Rectal smooth muscle tissue (tissue), 1 donor: ENCODE measurements at regions not wholly inside any gene's neighbourhood (a gene's known extent, or its start where the extent isn't known, plus 50 kb on each side); places are given as distances from the start of the nearest gene placed in this dataset.

Experiments used
- H3K27ac ChIP-seq: one replicate; pipeline ENCODE4 v1.7.0; 2013; ENCODE audit warnings: low read depth, low read length, inconsistent platforms
- H3K27me3 ChIP-seq: one replicate; pipeline ENCODE4 v1.7.0; 2013; ENCODE audit warnings: low read length; ENCODE audit not compliant: control insufficient read depth, insufficient read depth
- H3K36me3 ChIP-seq: one replicate; pipeline ENCODE4 v1.7.0; 2013; ENCODE audit warnings: low read length; ENCODE audit not compliant: control insufficient read depth, insufficient read depth
- H3K4me1 ChIP-seq: one replicate; pipeline ENCODE4 v1.7.0; 2013; ENCODE audit warnings: low read length; ENCODE audit not compliant: control insufficient read depth, insufficient read depth
- H3K4me3 ChIP-seq: one replicate; pipeline ENCODE4 v1.7.0; 2013; ENCODE audit warnings: low read length
- H3K9ac ChIP-seq: one replicate; pipeline ENCODE4 v1.7.0; 2013; ENCODE audit warnings: low read length

DNA sequence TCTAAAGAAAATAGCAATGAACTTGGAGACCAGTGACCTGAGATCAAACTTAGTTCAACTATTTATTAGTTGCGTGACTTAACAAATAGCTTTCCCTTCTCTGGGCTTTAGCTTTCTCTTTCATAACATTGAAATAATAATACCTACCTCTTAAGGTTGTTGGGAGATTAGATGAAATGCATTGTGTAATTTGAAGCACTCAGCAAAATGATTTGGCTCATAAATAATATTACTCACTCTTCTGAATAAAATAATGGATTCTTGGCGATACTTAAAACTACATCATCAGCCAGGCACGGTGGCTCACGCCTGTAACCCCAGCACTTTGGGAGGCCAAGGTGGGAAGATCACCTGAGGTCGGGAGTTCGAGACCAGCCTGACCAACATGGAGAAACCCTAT lies 556.2 kb upstream of the JARID2 start:
- Histone ChIP-seq H3K36me3 (no peaks in the 10 kb centered on the region), H3K4me1 (no peaks in the 10 kb centered on the region), H3K27ac (no peak overlapping the region), H3K27me3 (no peaks in the 10 kb centered on the region), H3K4me3 (no peak overlapping the region), H3K9ac (no peak overlapping the region)

DNA sequence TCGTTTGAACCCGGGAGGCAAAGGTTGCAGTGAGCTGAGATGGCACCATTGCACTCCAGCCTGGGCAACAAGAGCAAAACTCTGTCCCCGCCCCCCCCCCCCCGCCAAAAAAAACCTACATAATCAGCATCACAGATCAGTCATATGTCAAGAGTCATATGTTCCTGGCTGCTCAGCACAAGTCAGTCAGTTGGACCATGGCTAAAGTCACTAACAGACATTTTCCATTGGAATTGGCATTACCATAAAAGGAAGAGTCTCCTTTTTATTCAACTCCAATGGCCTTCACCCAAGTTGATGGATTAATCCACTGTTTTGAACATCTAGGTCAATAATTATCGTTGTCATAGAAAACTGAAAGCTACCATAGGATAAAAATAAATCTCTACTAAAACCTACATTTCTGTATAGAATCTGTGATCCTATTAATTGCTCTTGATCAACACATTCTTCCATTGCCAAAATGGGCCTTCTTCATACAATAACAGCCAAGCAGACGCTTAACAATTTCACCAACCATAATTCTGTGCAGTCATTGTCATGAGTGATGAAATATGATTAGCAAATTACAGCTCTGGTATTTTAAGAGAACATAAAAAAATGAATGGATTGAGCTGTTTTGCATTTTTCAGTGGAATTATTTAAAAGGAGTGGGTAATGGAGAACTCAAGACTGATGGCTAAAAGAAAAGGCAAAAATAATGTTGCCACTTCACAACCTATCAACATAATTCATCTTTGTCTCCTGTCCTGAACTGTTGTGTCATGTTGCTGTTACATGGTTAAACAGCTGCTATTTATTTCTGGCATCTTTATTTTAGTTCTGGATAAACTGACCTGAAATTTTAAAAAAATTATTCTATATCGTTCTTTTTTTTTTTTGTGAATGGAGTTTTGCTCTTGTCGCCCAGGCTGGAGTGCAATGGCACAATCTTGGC lies 555.5 kb upstream of the JARID2 start:
- Histone ChIP-seq H3K9ac (no peak overlapping the region), H3K27ac (no peak overlapping the region), H3K36me3 (no peaks in the 10 kb centered on the region), H3K4me1 (no peaks in the 10 kb centered on the region), H3K4me3 (no peak overlapping the region), H3K27me3 (no peaks in the 10 kb centered on the region)

DNA sequence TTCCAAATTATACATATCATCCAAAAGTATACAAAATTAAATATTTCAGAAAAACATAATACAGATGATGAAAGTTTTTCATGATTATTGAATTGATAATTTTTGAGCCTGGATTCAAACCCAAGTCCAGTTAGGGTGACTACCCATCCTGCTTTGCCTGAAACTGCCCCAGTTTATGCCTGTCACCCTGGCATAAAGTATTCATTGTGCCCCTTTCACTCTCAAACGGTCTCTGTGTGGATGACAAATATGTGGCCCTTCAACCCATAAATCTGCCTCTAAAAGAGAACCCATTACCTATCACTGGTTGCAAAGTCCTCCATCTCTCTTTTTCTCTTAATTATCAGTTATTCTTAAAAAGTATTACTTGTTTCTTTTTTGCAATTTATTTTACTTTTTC lies 553.7 kb upstream of the JARID2 start:
- Histone ChIP-seq H3K27ac (no peak overlapping the region), H3K4me3 (no peak overlapping the region), H3K4me1 (no peaks in the 10 kb centered on the region), H3K27me3 (no peaks in the 10 kb centered on the region), H3K9ac (no peak overlapping the region), H3K36me3 (no peaks in the 10 kb centered on the region)

DNA sequence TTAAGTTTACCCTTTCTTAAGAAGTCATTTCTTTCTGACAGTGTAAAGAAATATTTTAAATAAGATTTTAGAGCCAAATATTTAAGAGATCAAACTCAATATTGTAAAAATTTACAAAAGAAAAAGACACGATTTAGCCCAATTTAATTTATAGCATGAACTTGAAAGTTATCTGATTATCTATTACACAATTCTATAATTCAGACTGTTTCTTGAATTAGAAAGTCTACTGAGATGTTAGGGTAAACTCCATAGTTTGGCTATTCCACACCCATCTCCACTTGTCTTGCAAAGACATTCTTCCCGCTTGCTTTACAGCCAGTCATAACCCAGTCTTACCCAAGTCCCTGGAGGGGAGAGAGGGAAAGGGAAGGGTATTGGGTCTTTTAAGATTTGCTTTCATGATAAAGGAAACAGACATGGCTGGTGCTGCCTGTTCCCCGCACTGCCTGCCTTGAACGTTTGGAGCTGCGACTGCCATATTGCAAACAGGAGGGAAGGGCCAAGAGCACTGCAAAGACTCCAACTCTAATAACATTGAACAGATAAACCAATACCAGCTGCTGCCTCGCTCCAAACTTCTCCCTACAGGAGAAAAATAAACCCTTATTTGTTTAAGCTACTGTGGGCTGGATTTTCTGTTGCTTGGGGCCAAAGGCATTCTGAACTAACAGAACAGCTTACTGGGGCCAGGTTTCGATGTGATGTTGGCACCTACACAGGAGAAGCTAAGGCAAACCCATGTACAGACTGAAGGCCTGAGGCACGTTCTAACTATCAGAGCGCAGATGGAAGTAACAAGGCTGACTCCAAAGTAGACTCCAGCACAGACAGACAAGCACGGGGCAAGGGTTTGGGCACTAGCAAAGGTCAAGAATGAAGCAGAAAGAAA lies 552.3 kb upstream of the JARID2 start:
- H3K27me3 ChIP-seq, result no peaks in the 10 kb centered on the region
- H3K27ac ChIP-seq, result no peak overlapping the region
- no peaks in the 10 kb centered on the region for H3K36me3 ChIP-seq
- H3K4me3 ChIP-seq, result no peak overlapping the region
- no peaks in the 10 kb centered on the region for H3K4me1 ChIP-seq
- no peak overlapping the region for H3K9ac ChIP-seq

DNA sequence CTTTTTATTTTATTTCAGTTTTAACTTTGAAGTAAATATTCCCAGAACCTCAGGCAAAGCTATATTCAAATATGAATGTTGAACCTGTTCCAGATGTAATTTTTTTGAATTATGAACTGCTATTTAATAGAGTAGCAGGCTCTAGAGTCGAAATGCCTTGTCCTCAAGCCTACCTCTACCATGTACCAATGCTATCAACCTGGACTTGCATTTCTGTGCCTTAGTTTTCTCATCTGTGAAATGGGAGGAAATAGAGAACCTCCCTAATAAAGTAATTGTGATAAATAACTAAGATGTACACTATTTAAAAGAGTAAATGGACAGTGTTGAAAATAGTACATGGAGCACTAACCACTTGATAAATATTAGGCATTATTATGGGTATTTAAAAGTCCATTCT lies 551.6 kb upstream of the JARID2 start:
- Histone ChIP-seq H3K4me1 (no peaks in the 10 kb centered on the region), H3K27me3 (no peaks in the 10 kb centered on the region), H3K27ac (no peak overlapping the region)

DNA sequence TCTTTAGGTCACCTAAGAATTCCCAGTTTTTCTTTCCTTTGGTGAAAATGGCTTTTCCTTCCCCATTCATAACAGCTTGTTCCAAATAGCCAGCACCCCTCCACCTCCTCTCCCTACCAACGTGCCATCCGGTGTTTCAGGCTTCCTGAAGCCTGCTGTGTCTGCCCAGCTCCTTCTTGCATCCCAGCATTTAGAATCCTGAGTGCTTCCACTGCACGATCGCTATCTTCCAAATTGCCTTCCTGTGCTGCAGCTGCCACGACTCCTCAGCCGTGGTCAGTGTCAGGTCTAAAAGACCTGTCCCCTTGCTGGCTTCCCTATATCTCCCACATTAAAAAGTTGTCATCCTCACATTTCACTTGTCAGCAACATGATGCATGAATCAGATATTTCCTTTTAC lies 550.3 kb upstream of the JARID2 start:
- Histone ChIP-seq H3K4me1 (no peaks in the 10 kb centered on the region), H3K27ac (no peak overlapping the region), H3K4me3 (no peak overlapping the region), H3K27me3 (no peaks in the 10 kb centered on the region), H3K9ac (no peak overlapping the region), H3K36me3 (no peaks in the 10 kb centered on the region)

More for the DNA sequence above, 551.6 kb upstream of the JARID2 start:
- Histone ChIP-seq H3K36me3 (no peaks in the 10 kb centered on the region), H3K9ac (no peak overlapping the region), H3K4me3 (no peak overlapping the region)

DNA sequence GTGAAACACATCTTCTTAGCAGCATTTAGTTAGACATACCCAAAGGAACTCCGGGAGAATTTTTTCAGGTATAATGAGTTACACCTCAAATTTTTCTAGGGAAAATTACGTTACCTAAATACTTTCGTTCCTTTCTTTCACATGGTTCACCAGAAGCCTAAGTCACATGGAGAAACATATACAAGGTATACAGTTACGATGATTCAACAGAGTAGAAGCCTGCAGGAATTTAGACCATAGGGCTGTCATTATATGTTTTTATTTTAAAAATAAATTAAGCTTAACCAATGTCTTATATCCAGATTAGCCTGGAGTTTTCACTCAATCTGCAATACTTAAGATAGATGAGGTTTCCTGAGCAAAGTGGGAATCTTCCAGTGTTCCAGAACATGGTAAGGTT lies 549.5 kb upstream of the JARID2 start:
- Histone ChIP-seq H3K9ac (no peak overlapping the region), H3K4me1 (no peaks in the 10 kb centered on the region), H3K27ac (no peak overlapping the region)

DNA sequence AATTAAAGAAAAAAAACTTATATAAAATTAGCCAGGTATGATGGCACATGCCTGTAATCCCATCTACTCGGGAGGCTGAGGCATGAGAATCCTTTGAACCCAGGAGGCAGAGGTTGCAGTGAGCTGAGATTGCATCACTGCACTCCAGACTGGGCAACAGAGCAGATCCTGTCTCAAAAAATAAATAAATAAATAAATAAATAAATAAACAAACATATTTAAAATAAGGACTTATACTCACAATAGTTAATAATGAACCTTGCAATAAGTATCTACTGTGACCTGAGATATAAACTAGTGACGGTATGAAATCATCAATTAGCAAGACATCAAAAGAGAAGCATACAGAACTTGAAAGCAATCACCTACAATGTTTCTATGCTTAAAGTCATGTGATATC lies 548.4 kb upstream of the JARID2 start:
- no peaks in the 10 kb centered on the region for H3K4me1 ChIP-seq

More for the DNA sequence above, 549.5 kb upstream of the JARID2 start:
- H3K4me3 ChIP-seq, result no peak overlapping the region
- no peaks in the 10 kb centered on the region for H3K36me3 ChIP-seq
- H3K27me3 ChIP-seq, result no peaks in the 10 kb centered on the region

DNA sequence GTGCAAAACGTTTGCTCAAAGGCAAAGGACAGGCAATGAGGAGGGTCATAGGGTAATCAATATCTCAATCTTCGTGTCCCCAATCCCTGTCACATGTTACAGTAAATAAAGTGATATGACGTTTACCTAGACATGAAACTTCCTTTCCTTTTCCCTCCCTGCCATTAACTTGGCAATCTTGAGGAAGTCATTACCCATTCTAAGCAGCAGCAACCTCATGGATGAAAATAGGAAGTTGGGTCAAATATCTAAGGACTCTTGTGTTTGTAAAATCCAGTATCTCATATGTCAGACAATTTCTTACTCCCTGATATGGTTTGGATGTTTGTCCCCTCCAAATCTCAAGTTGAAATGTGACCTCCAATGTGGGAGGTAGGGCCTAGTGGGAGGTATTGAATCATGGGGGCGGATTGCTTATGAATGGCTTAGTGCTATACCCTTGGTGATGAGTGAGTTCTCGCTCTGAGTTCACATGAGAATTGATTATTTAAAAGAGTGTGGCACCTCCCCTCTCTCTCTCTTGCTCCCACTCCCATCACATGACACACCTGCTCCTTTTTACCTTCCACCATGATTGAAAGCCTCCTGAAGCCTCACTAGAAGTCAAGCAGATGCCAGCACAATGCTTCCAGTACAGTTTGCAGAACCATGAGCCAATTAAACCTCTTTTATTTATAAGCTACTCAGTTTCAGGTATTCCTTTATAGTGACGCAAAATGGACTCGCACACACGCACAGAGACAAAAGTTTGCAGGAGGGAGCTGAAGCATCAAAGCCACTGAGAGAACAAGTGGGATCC lies 545.9 kb upstream of the JARID2 start:
- H3K27ac ChIP-seq, result no peak overlapping the region
- H3K36me3 ChIP-seq, result no peaks in the 10 kb centered on the region
- no peaks in the 10 kb centered on the region for H3K27me3 ChIP-seq
- H3K9ac ChIP-seq, result no peak overlapping the region
- no peak overlapping the region for H3K4me3 ChIP-seq
- H3K4me1 ChIP-seq, result no peaks in the 10 kb centered on the region

More for the DNA sequence above, 548.4 kb upstream of the JARID2 start:
- Histone ChIP-seq H3K27me3 (no peaks in the 10 kb centered on the region), H3K9ac (no peak overlapping the region), H3K36me3 (no peaks in the 10 kb centered on the region), H3K27ac (no peak overlapping the region), H3K4me3 (no peak overlapping the region)

DNA sequence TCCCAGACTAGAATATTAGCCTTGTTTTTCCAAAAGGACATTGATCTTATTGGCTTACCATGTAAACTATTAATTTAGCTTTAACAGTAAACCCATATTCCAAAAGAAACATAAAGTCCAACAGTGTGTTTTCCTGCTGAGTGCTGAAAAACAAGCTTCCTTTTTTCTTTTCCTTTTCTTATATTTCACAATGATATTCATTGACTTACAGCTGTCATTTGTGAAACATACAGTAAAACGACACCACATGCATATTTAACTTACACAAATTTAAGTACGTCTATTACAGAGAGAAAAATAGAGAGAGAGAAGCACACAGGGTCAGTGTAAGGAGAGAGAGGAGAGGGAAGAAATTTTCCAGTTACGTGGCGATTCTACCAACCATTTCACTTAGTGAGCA lies 543.9 kb upstream of the JARID2 start:
- peaks cover 9% of the 10 kb centered on the region for H3K4me1 ChIP-seq
- H3K36me3 ChIP-seq, result no peaks in the 10 kb centered on the region
- H3K4me3 ChIP-seq, result no peak overlapping the region
- H3K27ac ChIP-seq, result no peak overlapping the region
- no peaks in the 10 kb centered on the region for H3K27me3 ChIP-seq
- H3K9ac ChIP-seq, result no peak overlapping the region

DNA sequence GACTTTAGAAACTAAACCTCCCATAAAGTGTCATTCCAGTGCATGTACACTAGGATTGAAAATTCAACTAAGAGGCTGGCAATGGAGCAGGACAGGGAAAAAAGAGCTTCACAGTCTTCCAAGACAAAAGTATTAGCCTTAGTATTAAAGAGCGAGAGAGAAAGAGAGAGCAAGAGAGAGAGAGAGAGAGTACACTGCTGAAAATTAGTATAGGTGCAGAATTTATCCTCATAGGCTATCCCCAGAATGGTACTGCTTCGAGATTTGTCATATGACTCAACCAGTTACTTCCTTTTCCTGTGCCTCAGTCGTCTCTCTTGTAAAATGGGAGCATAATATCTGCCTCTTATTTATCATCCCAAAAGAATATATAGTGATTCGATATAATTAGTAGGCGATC lies 543.2 kb upstream of the JARID2 start:
- H3K4me3 ChIP-seq, result no peak overlapping the region
- H3K36me3 ChIP-seq, result no peaks in the 10 kb centered on the region
- H3K4me1 ChIP-seq, result peaks cover 9% of the 10 kb centered on the region
- H3K9ac ChIP-seq, result no peak overlapping the region
- H3K27me3 ChIP-seq, result no peaks in the 10 kb centered on the region
- no peak overlapping the region for H3K27ac ChIP-seq

DNA sequence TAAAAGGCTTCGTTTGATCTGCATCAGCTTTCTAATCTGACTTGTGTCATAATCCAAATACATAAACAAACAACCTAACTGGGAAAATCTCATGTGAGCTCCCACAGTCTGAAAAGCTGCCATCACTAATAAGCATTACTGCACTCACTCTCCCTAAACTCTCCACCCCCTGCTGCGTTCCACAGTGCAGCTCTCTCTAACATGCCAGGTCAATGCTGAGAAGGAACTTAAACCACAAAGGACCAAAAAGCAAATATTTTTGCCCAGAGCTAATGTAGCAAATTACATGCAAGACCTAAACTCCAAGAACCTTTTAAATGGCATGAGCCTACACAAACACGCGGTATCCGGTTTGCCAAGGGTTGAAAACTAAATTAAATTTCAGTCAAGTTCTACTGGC lies 542.3 kb upstream of the JARID2 start:
- H3K4me1 ChIP-seq, result peaks cover 9% of the 10 kb centered on the region
- H3K27ac ChIP-seq, result no peak overlapping the region
- no peaks in the 10 kb centered on the region for H3K36me3 ChIP-seq
- H3K4me3 ChIP-seq, result no peak overlapping the region
- no peak overlapping the region for H3K9ac ChIP-seq
- H3K27me3 ChIP-seq, result no peaks in the 10 kb centered on the region
